ENCODE measurements at regions not wholly inside any gene's neighbourhood (a gene's known extent, or its start where the extent isn't known, plus 50 kb on each side); places are given as distances from the start of the nearest gene placed in this dataset.
A peak's percentile ranks its signal among the peaks of the same experiment; 100 is the strongest.

DNA sequence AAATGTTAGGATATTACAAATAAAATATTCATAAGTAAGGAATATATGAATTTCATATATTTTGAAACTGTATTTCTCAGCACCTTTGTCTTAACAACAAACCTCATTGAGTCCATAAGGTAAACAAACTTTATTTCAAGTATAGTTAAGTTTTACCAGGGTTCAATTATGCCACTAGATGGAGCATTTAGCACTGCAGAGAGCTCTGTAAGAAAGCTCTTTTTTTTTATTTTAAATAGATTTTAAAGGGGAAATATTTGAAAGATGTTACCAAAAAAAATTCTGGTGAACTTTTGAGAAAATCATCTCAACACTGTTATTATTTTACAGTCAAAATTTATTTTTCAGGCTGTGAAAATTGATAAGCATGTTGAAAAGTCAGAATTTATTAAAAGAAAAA, 955.2 kb upstream of the EYS start:
- Mint-ChIP-seq H3K9me3 (peaks cover 18% of the 10 kb centered on the region), H3K27ac (no peak overlapping the region), H3K4me1 (ENCODE audit: low read depth) (no peaks in the 10 kb centered on the region), H3K36me3 (ENCODE audit: low read depth) (no peaks in the 10 kb centered on the region), H3K4me3 (no peak overlapping the region), H3K27me3 (ENCODE audit: insufficient read depth) (no peaks in the 10 kb centered on the region)
- TF ChIP-seq, protein P1, sequence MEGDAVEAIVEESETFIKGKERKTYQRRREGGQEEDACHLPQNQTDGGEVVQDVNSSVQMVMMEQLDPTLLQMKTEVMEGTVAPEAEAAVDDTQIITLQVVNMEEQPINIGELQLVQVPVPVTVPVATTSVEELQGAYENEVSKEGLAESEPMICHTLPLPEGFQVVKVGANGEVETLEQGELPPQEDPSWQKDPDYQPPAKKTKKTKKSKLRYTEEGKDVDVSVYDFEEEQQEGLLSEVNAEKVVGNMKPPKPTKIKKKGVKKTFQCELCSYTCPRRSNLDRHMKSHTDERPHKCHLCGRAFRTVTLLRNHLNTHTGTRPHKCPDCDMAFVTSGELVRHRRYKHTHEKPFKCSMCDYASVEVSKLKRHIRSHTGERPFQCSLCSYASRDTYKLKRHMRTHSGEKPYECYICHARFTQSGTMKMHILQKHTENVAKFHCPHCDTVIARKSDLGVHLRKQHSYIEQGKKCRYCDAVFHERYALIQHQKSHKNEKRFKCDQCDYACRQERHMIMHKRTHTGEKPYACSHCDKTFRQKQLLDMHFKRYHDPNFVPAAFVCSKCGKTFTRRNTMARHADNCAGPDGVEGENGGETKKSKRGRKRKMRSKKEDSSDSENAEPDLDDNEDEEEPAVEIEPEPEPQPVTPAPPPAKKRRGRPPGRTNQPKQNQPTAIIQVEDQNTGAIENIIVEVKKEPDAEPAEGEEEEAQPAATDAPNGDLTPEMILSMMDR (IDR thresholded peaks at IDR 0.05), result peak; percentile 57; the same call in 1 of the 2 replicates
- DNase-seq, result no peak

GRCh38 chr6:66655420-66655819, 948.4 kb upstream of the EYS start:
- H3K27me3 Mint-ChIP-seq (ENCODE audit: insufficient read depth), result peaks cover 1% of the 10 kb centered on the region; the same call in 1 of the 2 replicates
- H3K36me3 Mint-ChIP-seq (ENCODE audit: low read depth), result no peaks in the 10 kb centered on the region
- no peak overlapping the region for H3K27ac Mint-ChIP-seq
- TF ChIP-seq, protein P1 (IDR thresholded peaks at IDR 0.05), result no peak
- no peak overlapping the region for H3K4me3 Mint-ChIP-seq
- H3K4me1 Mint-ChIP-seq (ENCODE audit: low read depth), result no peaks in the 10 kb centered on the region
- H3K9me3 Mint-ChIP-seq, result peaks cover 39% of the 10 kb centered on the region
- DNase-seq, result no peak

- Mint-ChIP-seq H3K27ac (no peak overlapping the region), H3K27me3 (ENCODE audit: insufficient read depth) (no peaks in the 10 kb centered on the region), H3K4me1 (ENCODE audit: low read depth) (no peaks in the 10 kb centered on the region), H3K9me3 (peaks cover 39% of the 10 kb centered on the region), H3K36me3 (ENCODE audit: low read depth) (no peaks in the 10 kb centered on the region), H3K4me3 (no peak overlapping the region)
- TF ChIP-seq, protein P1 (IDR thresholded peaks at IDR 0.05), result no peak
- no peak for DNase-seq
Measured at GRCh38 chr6:66638518-66638917, 931.5 kb upstream of the EYS start.

DNA sequence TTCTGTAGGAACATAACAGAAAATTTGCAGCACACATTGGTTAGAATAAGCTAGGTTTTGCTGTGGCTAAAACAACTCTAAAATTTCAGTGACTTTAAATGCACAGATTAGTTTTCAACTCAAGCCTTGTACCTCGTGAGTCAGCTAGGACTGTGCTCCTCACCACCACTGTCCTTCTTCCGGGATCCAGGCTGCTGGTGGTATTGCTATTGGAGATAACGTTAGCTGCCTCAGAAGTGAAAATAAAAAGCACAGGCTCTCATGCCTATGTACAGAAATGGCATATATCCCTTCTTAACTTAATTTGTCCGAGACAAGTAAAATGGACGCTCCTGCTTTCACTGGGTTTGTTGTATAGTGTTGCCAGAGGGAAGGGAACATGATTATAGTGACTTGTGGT, 931.1 kb upstream of the EYS start:
- peaks cover 44% of the 10 kb centered on the region for H3K9me3 Mint-ChIP-seq
- TF ChIP-seq, protein P1 (IDR thresholded peaks at IDR 0.05), result no peak
- no peaks in the 10 kb centered on the region for H3K36me3 Mint-ChIP-seq (ENCODE audit: low read depth)
- DNase-seq, result no peak
- no peak overlapping the region for H3K27ac Mint-ChIP-seq
- H3K4me1 Mint-ChIP-seq (ENCODE audit: low read depth), result no peaks in the 10 kb centered on the region
- H3K4me3 Mint-ChIP-seq, result no peak overlapping the region
- H3K27me3 Mint-ChIP-seq (ENCODE audit: insufficient read depth), result no peaks in the 10 kb centered on the region

- H3K27ac Mint-ChIP-seq, result no peak overlapping the region
- H3K36me3 Mint-ChIP-seq (ENCODE audit: low read depth), result no peaks in the 10 kb centered on the region
- no peak overlapping the region for H3K4me3 Mint-ChIP-seq
- H3K9me3 Mint-ChIP-seq, result peaks cover 46% of the 10 kb centered on the region
- TF ChIP-seq, protein P1 (IDR thresholded peaks at IDR 0.05), result no peak
- H3K27me3 Mint-ChIP-seq (ENCODE audit: insufficient read depth), result no peaks in the 10 kb centered on the region
- no peak for DNase-seq
- H3K4me1 Mint-ChIP-seq (ENCODE audit: low read depth), result no peaks in the 10 kb centered on the region
Measured at GRCh38 chr6:66628917-66629316, 921.9 kb upstream of the EYS start.

GRCh38 chr6:66623050-66623449, 916.0 kb upstream of the EYS start:
- H3K9me3 Mint-ChIP-seq, result peaks cover 35% of the 10 kb centered on the region
- no peak overlapping the region for H3K27ac Mint-ChIP-seq
- no peaks in the 10 kb centered on the region for H3K27me3 Mint-ChIP-seq (ENCODE audit: insufficient read depth)
- no peak for DNase-seq
- TF ChIP-seq, protein P1 (IDR thresholded peaks at IDR 0.05), result no peak
- H3K36me3 Mint-ChIP-seq (ENCODE audit: low read depth), result no peaks in the 10 kb centered on the region
- no peaks in the 10 kb centered on the region for H3K4me1 Mint-ChIP-seq (ENCODE audit: low read depth)
- H3K4me3 Mint-ChIP-seq, result no peak overlapping the region
